ENCODE measurements at regions not wholly inside any gene's neighbourhood (a gene's known extent, or its start where the extent isn't known, plus 50 kb on each side); places are given as distances from the start of the nearest gene placed in this dataset.

DNA sequence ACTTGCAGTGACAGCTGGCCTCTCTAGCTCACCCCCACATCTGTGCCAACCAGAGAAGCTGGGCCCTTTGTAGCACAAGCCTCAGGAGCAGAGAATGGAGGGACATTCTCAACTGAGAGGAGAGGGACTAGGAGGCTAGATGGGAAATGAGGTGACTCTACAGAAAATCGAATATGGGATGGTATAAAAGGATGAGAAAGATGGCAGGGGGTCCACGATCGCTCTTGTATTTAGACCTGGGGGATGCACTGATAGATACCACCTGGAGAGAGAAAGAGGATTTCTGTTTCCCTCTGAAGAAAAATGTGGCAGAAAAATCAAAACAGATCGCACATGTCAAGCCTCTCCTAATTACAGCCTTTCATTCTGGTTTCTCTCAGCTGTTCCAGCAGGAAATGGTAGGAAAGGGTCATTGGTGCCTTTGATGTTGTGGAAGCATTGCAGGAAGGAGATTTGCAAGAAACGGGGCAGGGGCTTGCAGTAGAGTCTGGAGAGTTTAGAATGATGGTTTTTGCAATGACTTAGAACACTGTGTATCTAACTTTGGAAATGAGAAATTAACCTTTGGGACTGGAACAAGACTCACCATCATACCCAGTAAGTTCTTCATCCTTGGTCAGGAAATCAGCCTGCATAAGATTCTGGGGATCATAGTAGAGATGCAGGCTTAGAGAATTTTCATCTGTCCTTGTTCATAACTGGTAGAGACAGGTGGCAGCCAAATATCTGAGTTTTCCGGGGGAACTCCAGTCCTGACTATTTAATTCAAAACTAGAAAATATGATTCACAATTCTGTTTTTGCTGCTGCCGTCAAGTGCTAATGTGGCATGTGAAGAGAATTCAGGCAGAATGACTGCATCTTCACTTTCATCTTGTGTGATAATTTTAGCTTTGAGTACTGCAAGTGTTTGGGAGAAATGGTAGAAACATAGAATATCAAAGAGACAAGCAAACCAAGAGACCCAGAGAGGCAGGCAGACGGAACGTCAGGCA lies 98.8 kb downstream of the DAD1 start:
- Histone ChIP-seq H3K9me2 (ENCODE audit: insufficient read depth) (no peaks in the 10 kb centered on the region), H3K27ac (no peak overlapping the region), H2AFZ (no peak overlapping the region), H3K27me3 (ENCODE audit: insufficient read depth, low read depth) (no peaks in the 10 kb centered on the region), H4K20me1 (ENCODE audit: insufficient read depth) (no peaks in the 10 kb centered on the region), H3K4me2 (no peak overlapping the region), H3K9me3 (ENCODE audit: insufficient read depth, low read depth) (no peaks in the 10 kb centered on the region), H3F3A (ENCODE audit: insufficient read depth, low read depth) (no peaks in the 10 kb centered on the region), H3K79me2 (ENCODE audit: low read depth) (no peaks in the 10 kb centered on the region), H3K4me3 (no peak overlapping the region), H3K36me3 (ENCODE audit: low read depth) (no peaks in the 10 kb centered on the region), H3K4me1 (replicated peaks; ENCODE audit: insufficient read depth) (no peaks in the 10 kb centered on the region)
- POLR2A ChIA-PET (ENCODE audit: unreplicated experiment): no interaction called here
- no TSS peak for BruUV-seq (replicated peaks)
- intact Hi-C loops (cut with micrococcal nuclease; ENCODE audit: unreplicated experiment): no loop called here
- CTCF ChIA-PET: no interaction called here
- no peak for TF ChIP-seq EZH2 (IDR thresholded peaks at IDR 0.05; ENCODE audit: low read depth)
- TF ChIP-seq, protein P1, sequence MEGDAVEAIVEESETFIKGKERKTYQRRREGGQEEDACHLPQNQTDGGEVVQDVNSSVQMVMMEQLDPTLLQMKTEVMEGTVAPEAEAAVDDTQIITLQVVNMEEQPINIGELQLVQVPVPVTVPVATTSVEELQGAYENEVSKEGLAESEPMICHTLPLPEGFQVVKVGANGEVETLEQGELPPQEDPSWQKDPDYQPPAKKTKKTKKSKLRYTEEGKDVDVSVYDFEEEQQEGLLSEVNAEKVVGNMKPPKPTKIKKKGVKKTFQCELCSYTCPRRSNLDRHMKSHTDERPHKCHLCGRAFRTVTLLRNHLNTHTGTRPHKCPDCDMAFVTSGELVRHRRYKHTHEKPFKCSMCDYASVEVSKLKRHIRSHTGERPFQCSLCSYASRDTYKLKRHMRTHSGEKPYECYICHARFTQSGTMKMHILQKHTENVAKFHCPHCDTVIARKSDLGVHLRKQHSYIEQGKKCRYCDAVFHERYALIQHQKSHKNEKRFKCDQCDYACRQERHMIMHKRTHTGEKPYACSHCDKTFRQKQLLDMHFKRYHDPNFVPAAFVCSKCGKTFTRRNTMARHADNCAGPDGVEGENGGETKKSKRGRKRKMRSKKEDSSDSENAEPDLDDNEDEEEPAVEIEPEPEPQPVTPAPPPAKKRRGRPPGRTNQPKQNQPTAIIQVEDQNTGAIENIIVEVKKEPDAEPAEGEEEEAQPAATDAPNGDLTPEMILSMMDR (conservative IDR thresholded peaks at IDR 0.05): no peak
- no peak for DNase-seq

DNA sequence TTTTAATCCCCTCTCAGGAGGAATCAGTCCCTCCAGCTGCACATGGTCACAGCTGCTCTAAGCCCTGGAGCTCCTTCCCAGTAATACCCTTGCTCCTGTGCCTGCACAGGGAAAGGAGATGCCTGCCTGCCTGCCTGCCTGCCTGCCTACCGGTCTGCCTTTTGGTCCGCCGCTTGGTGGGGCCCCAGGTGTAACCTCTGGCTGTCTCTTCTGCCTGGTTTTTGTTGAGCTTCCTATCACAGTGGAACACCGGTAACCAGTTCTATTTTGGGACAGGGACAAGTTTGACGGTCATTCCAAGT lies 99.8 kb downstream of the DAD1 start:
- H3K36me3 ChIP-seq (ENCODE audit: low read depth): no peaks in the 10 kb centered on the region
- no peaks in the 10 kb centered on the region for H3K79me2 ChIP-seq (ENCODE audit: low read depth)
- H4K20me1 ChIP-seq (ENCODE audit: insufficient read depth): no peaks in the 10 kb centered on the region
- H2AFZ ChIP-seq: no peak overlapping the region
- no peaks in the 10 kb centered on the region for H3K4me1 ChIP-seq (replicated peaks; ENCODE audit: insufficient read depth)
- no peaks in the 10 kb centered on the region for H3F3A ChIP-seq (ENCODE audit: insufficient read depth, low read depth)
- no TSS peak for BruUV-seq (replicated peaks)
- no peak overlapping the region for H3K4me2 ChIP-seq
- no peaks in the 10 kb centered on the region for H3K27me3 ChIP-seq (ENCODE audit: insufficient read depth, low read depth)
- no peak for DNase-seq
- no peak for TF ChIP-seq EZH2 (IDR thresholded peaks at IDR 0.05; ENCODE audit: low read depth)
- H3K27ac ChIP-seq: no peak overlapping the region
- no peaks in the 10 kb centered on the region for H3K9me2 ChIP-seq (ENCODE audit: insufficient read depth)
- ChIA-PET POLR2A (ENCODE audit: unreplicated experiment) (no interaction called here), CTCF (interaction anchor here (0.7 kb wide), 1 partner anchor 12 kb away, joined by 4 read pairs; no protein-coding TSS in a partner anchor)
- H3K9me3 ChIP-seq (ENCODE audit: insufficient read depth, low read depth): no peaks in the 10 kb centered on the region
- intact Hi-C loops (cut with micrococcal nuclease; ENCODE audit: unreplicated experiment): no loop called here
- H3K4me3 ChIP-seq: no peak overlapping the region

DNA sequence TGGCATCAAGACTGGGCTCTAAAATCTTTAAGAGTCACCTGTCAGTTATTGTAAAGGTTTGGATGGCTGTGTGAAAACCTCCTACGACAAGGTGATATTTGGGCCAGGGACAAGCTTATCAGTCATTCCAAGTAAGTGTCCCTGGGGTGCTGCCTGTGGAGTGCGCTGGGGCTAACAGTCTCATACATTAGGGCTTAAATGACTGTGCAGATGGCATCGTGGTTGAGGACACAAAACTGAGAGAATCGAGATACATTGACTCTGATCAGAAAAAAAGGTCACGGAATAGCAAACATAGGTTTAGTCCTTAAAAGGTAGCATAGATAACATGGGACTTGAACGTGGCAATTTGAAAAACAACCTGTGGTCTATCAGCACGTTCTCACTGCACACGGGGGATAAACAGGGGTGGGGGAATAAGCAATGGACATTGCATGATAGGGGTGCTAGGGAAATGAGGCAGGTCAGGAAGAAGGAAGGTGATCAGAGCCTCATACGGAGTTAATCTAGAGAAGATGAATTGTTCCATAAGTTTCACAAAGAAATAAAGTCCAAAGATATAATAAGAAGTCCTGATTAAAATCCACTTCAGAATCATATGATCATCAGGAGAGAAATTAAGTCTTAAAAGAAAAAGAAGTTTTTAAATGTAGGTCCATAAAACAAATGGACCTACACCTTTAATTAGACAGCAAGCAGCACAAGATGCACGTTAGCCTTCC lies 100.3 kb downstream of the DAD1 start:
- Histone ChIP-seq H3K79me2 (ENCODE audit: low read depth) (no peaks in the 10 kb centered on the region), H3K9me2 (ENCODE audit: insufficient read depth) (no peaks in the 10 kb centered on the region), H3K36me3 (ENCODE audit: low read depth) (no peaks in the 10 kb centered on the region), H3K4me1 (replicated peaks; ENCODE audit: insufficient read depth) (no peaks in the 10 kb centered on the region), H3K27me3 (ENCODE audit: insufficient read depth, low read depth) (no peaks in the 10 kb centered on the region), H3K4me3 (no peak overlapping the region), H3F3A (ENCODE audit: insufficient read depth, low read depth) (no peaks in the 10 kb centered on the region), H4K20me1 (ENCODE audit: insufficient read depth) (no peaks in the 10 kb centered on the region), H3K27ac (no peak overlapping the region), H3K9me3 (ENCODE audit: insufficient read depth, low read depth) (no peaks in the 10 kb centered on the region), H3K4me2 (no peak overlapping the region), H2AFZ (no peak overlapping the region)
- CTCF ChIA-PET: interaction anchor here (0.7 kb wide), 1 partner anchor 12 kb away, joined by 4 read pairs; no protein-coding TSS in a partner anchor
- DNase-seq: no peak
- BruUV-seq (replicated peaks): no TSS peak
- TF ChIP-seq EZH2 (IDR thresholded peaks at IDR 0.05; ENCODE audit: low read depth): no peak
- TF ChIP-seq, protein P1 (conservative IDR thresholded peaks at IDR 0.05): no peak
- intact Hi-C loops (cut with micrococcal nuclease; ENCODE audit: unreplicated experiment): no loop called here
- POLR2A ChIA-PET (ENCODE audit: unreplicated experiment): no interaction called here

Data from PC-9 (cell line).